PC-9 (cell line): ENCODE measurements at regions not wholly inside any gene's neighbourhood (a gene's known extent, or its start where the extent isn't known, plus 50 kb on each side); places are given as distances from the start of the nearest gene placed in this dataset.

Source experiments
- BruUV-seq: library from RNA; stranded (reverse); fragments of 400-500 nt; replicated peaks from 2 replicates; lab custom pipeline; 2021; lab: Mats Ljungman, UMichigan
- CTCF ChIA-PET: fragments of 300-600 bp; sonication (Branson Sonifier 250); formaldehyde crosslinking; loops from one replicate; lab custom pipeline; 2022; ENCODE audit warnings: antibody characterized with exemption; lab: Charles Lee
- POLR2A ChIA-PET: fragments of 300-600 bp; sonication (Branson Sonifier 250); formaldehyde crosslinking; loops from one replicate; lab custom pipeline; 2022; ENCODE audit warnings: antibody characterized with exemption; ENCODE audit not compliant: unreplicated experiment; lab: Charles Lee
- DNase-seq, 2 experiments: peaks; one replicate each; pipeline versions ENCODE4 v3.0.0 to v3.0.0-alpha.2; 2015 to 2022; ENCODE audit warnings: mixed read lengths in 1 of 2
- H2AFZ ChIP-seq: fragments of 200-600 bp; sonication (generic); 2 replicates; pipeline ENCODE4 v1.8.1; 2017; ENCODE audit warnings: antibody characterized with exemption
- H3F3A ChIP-seq: fragments of 200-600 bp; sonication (generic); 2 replicates; pipeline ENCODE4 v1.8.1; 2017; ENCODE audit warnings: antibody characterized with exemption, mild to moderate bottlenecking, low read depth; ENCODE audit not compliant: insufficient read depth
- H3K27ac ChIP-seq: fragments of 200-600 bp; sonication (generic); 2 replicates; pipeline ENCODE4 v1.6.1; 2016; ENCODE audit warnings: mixed run types
- H3K27me3 ChIP-seq: fragments of 200-600 bp; sonication (generic); 2 replicates; pipeline ENCODE4 v1.6.1; 2016; ENCODE audit warnings: low read depth, mixed run types; ENCODE audit not compliant: insufficient read depth
- H3K36me3 ChIP-seq: fragments of 200-600 bp; sonication (generic); 2 replicates; pipeline ENCODE4 v1.6.1; 2016; ENCODE audit warnings: low read depth, mixed run types
- H3K4me1 ChIP-seq: fragments of 200-600 bp; sonication (generic); replicated peaks from 2 replicates; pipeline ENCODE4 v1.6.1; 2016; ENCODE audit warnings: mixed run types; ENCODE audit not compliant: insufficient read depth
- H3K4me2 ChIP-seq: fragments of 200-600 bp; sonication (generic); 2 replicates; pipeline ENCODE4 v1.6.1; 2017; ENCODE audit warnings: mixed run types
- H3K4me3 ChIP-seq: fragments of 200-600 bp; sonication (generic); 2 replicates; pipeline ENCODE4 v1.6.1; 2016; ENCODE audit warnings: mixed run types
- H3K79me2 ChIP-seq: fragments of 200-600 bp; sonication (generic); 2 replicates; pipeline ENCODE4 v1.6.1; 2017; ENCODE audit warnings: low read depth, mixed run types
- H3K9me2 ChIP-seq: fragments of 200-600 bp; sonication (generic); 2 replicates; pipeline ENCODE4 v1.8.1; 2017; ENCODE audit warnings: mild to moderate bottlenecking; ENCODE audit not compliant: insufficient read depth
- H3K9me3 ChIP-seq: fragments of 200-600 bp; sonication (generic); 2 replicates; pipeline ENCODE4 v1.8.1; 2016; ENCODE audit warnings: low read depth; ENCODE audit not compliant: insufficient read depth
- H4K20me1 ChIP-seq: fragments of 200-600 bp; sonication (generic); 2 replicates; pipeline ENCODE4 v1.8.1; 2017; ENCODE audit not compliant: insufficient read depth
- CTCF ChIP-seq: fragments of 200-600 bp; sonication (generic); conservative IDR thresholded peaks from 2 replicates; pipeline ENCODE4 v1.6.1; 2017; ENCODE audit warnings: mixed run types, antibody characterized with exemption, mild to moderate bottlenecking, moderate library complexity
- EZH2 ChIP-seq: fragments of 200-600 bp; sonication (generic); IDR thresholded peaks from 2 replicates; pipeline ENCODE4 v1.8.0; 2017; ENCODE audit warnings: antibody characterized with exemption, low read depth
- intact Hi-C: fragments of 100-400 bp; cut with micrococcal nuclease; formaldehyde crosslinking; loops from one replicate; pipeline ENCODE4 v1.10.0; 2022; ENCODE audit not compliant: unreplicated experiment

GRCh38 chr11:33471541-33471940 lies 214.4 kb downstream of the HIPK3 start:
- no peak overlapping the region for H3K27ac ChIP-seq
- no peaks in the 10 kb centered on the region for H3K79me2 ChIP-seq
- H3K27me3 ChIP-seq, result no peaks in the 10 kb centered on the region
- H3K9me3 ChIP-seq, result no peaks in the 10 kb centered on the region
- H3K36me3 ChIP-seq, result no peaks in the 10 kb centered on the region
- H2AFZ ChIP-seq, result no peak overlapping the region
- ChIA-PET CTCF (no interaction called here), POLR2A (no interaction called here)
- H3K4me3 ChIP-seq, result no peak overlapping the region
- intact Hi-C loops, result no loop called here
- BruUV-seq, result no TSS peak
- no peaks in the 10 kb centered on the region for H3K9me2 ChIP-seq
- no peak overlapping the region for H3K4me2 ChIP-seq
- no peak for DNase-seq
- no peaks in the 10 kb centered on the region for H4K20me1 ChIP-seq
- 0 out of 2 replicates have a peak, but pooled peaks cover 2% of the 10 kb centered on the region for H3F3A ChIP-seq
- TF ChIP-seq CTCF (no peak), EZH2 (no peak)
- peaks cover under 1% of the 10 kb centered on the region; the same call in 1 of the 2 replicates for H3K4me1 ChIP-seq

GRCh38 chr11:33467966-33468365 lies 210.8 kb downstream of the HIPK3 start:
- no peaks in the 10 kb centered on the region for H3K9me2 ChIP-seq
- H4K20me1 ChIP-seq, result no peaks in the 10 kb centered on the region
- H3F3A ChIP-seq, result no peaks in the 10 kb centered on the region
- no peak overlapping the region for H2AFZ ChIP-seq
- BruUV-seq, result no TSS peak
- H3K79me2 ChIP-seq, result no peaks in the 10 kb centered on the region
- H3K4me2 ChIP-seq, result no peak overlapping the region
- H3K27ac ChIP-seq, result no peak overlapping the region
- DNase-seq, result no peak
- TF ChIP-seq CTCF, result no peak
- no peak for TF ChIP-seq EZH2
- H3K9me3 ChIP-seq, result no peaks in the 10 kb centered on the region
- ChIA-PET POLR2A (interaction anchor here (0.6 kb wide), 1 partner anchor 18 kb away, joined by 3 read pairs; no protein-coding TSS in a partner anchor), CTCF (no interaction called here)
- no peaks in the 10 kb centered on the region for H3K4me1 ChIP-seq
- no peaks in the 10 kb centered on the region for H3K27me3 ChIP-seq
- H3K4me3 ChIP-seq, result no peak overlapping the region
- intact Hi-C loops, result no loop called here
- no peaks in the 10 kb centered on the region for H3K36me3 ChIP-seq

DNA sequence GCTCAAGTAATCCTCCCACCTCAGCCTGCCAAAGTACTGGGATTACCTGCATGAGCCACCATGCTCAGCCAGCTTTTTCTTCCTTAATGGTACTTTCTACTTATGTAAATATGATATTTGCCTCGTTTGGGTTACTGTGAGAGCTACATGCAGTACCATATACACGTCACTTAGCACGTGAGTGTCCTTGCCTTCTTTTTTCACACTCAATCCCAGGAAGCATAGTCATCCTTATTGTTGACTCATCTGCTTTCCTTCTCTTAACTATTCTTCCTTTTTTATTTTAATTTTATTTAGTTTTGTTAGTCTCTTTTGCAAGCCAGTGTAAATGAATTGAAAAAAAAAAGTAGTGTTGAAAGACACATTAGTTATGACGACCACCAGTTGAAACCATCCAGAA lies 205.9 kb downstream of the HIPK3 start:
- H4K20me1 ChIP-seq, result no peaks in the 10 kb centered on the region
- no TSS peak for BruUV-seq
- H3K27me3 ChIP-seq, result no peaks in the 10 kb centered on the region
- no peak overlapping the region for H3K27ac ChIP-seq
- H3K4me2 ChIP-seq, result no peak overlapping the region
- no peak overlapping the region for H3K4me3 ChIP-seq
- POLR2A ChIA-PET, result no interaction called here
- H3K9me3 ChIP-seq, result no peaks in the 10 kb centered on the region
- CTCF ChIA-PET, result no interaction called here
- no peaks in the 10 kb centered on the region for H3F3A ChIP-seq
- no peak for DNase-seq
- intact Hi-C loops, result no loop called here
- no peaks in the 10 kb centered on the region for H3K36me3 ChIP-seq
- TF ChIP-seq CTCF (no peak), EZH2 (no peak)
- no peak overlapping the region for H2AFZ ChIP-seq
- no peaks in the 10 kb centered on the region for H3K79me2 ChIP-seq
- H3K9me2 ChIP-seq, result no peaks in the 10 kb centered on the region
- no peaks in the 10 kb centered on the region; the same call in 1 of the 2 replicates for H3K4me1 ChIP-seq
